MG63 (cell line): ENCODE measurements at regions not wholly inside any gene's neighbourhood (a gene's known extent, or its start where the extent isn't known, plus 50 kb on each side); places are given as distances from the start of the nearest gene placed in this dataset.

Experiments used
- DNase-seq: peaks from one replicate; pipeline ENCODE4 v3.0.0-alpha.2; 2020
- H3K27me3 ChIP-seq: fragments of 250-450 bp; sonication (Bioruptor Pico); 2 replicates; pipeline ENCODE4 v1.5.1; 2020; ENCODE audit warnings: mild to moderate bottlenecking, moderate library complexity
- H3K36me3 ChIP-seq: fragments of 250-450 bp; sonication (Bioruptor Pico); 2 replicates; pipeline ENCODE4 v1.5.1; 2020; ENCODE audit warnings: mild to moderate bottlenecking, moderate library complexity
- H3K4me3 ChIP-seq: fragments of 250-450 bp; sonication (Bioruptor Pico); 2 replicates; pipeline ENCODE4 v1.5.1; 2020; ENCODE audit warnings: mild to moderate bottlenecking, moderate library complexity
- H3K9me3 ChIP-seq: fragments of 250-450 bp; sonication (Bioruptor Pico); 2 replicates; pipeline ENCODE4 v1.5.1; 2020; ENCODE audit warnings: mild to moderate bottlenecking, moderate library complexity

GRCh38 chr12:58298803-58299202 lies 357.4 kb downstream of the ATP23 start:
- no peak for DNase-seq
- Histone ChIP-seq H3K9me3 (no peaks in the 10 kb centered on the region), H3K27me3 (no peaks in the 10 kb centered on the region), H3K4me3 (no peak overlapping the region), H3K36me3 (no peaks in the 10 kb centered on the region)

- no peak for DNase-seq
- Histone ChIP-seq H3K4me3 (no peak overlapping the region), H3K36me3 (no peaks in the 10 kb centered on the region), H3K27me3 (no peaks in the 10 kb centered on the region), H3K9me3 (no peaks in the 10 kb centered on the region)
These were observed 358.0 kb downstream of the ATP23 start for GRCh38 chr12:58299371-58299770.

- no peak for DNase-seq
- Histone ChIP-seq H3K4me3 (no peak overlapping the region), H3K27me3 (no peaks in the 10 kb centered on the region), H3K9me3 (no peaks in the 10 kb centered on the region), H3K36me3 (no peaks in the 10 kb centered on the region)
These were observed 359.8 kb downstream of the ATP23 start for GRCh38 chr12:58301038-58301729.

- no peak overlapping the region for H3K4me3 ChIP-seq
- H3K36me3 ChIP-seq = no peaks in the 10 kb centered on the region
- H3K9me3 ChIP-seq = 0 out of 2 replicates have a peak, but pooled peaks cover 5% of the 10 kb centered on the region
- H3K27me3 ChIP-seq = no peaks in the 10 kb centered on the region
- no peak for DNase-seq
These were observed 360.4 kb downstream of the ATP23 start for GRCh38 chr12:58301730-58302122.

- H3K27me3 ChIP-seq = no peaks in the 10 kb centered on the region
- DNase-seq = no peak
- H3K36me3 ChIP-seq = no peaks in the 10 kb centered on the region
- no peak overlapping the region for H3K4me3 ChIP-seq
- H3K9me3 ChIP-seq = peaks cover 12% of the 10 kb centered on the region
These were observed 361.2 kb downstream of the ATP23 start for GRCh38 chr12:58302487-58303011.

GRCh38 chr12:58306266-58307000 lies 365.1 kb downstream of the ATP23 start:
- Histone ChIP-seq H3K4me3 (no peak overlapping the region), H3K36me3 (no peaks in the 10 kb centered on the region), H3K9me3 (peaks cover 24% of the 10 kb centered on the region), H3K27me3 (no peaks in the 10 kb centered on the region)
- DNase-seq = no peak

- Histone ChIP-seq H3K9me3 (peaks cover 29% of the 10 kb centered on the region), H3K27me3 (no peaks in the 10 kb centered on the region), H3K36me3 (no peaks in the 10 kb centered on the region), H3K4me3 (no peak overlapping the region)
- DNase-seq = no peak
These were observed 368.4 kb downstream of the ATP23 start for GRCh38 chr12:58309806-58310205.

- Histone ChIP-seq H3K27me3 (no peaks in the 10 kb centered on the region), H3K9me3 (peaks cover 29% of the 10 kb centered on the region), H3K36me3 (no peaks in the 10 kb centered on the region), H3K4me3 (no peak overlapping the region)
- no peak for DNase-seq
These were observed 369.0 kb downstream of the ATP23 start for GRCh38 chr12:58310368-58310767.

GRCh38 chr12:58310809-58311622 lies 369.6 kb downstream of the ATP23 start:
- no peaks in the 10 kb centered on the region for H3K27me3 ChIP-seq
- H3K36me3 ChIP-seq = no peaks in the 10 kb centered on the region
- peak; percentile 49 for DNase-seq
- no peak overlapping the region for H3K4me3 ChIP-seq
- H3K9me3 ChIP-seq = peaks cover 29% of the 10 kb centered on the region

GRCh38 chr12:58313091-58313855 lies 371.9 kb downstream of the ATP23 start:
- H3K4me3 ChIP-seq = no peak overlapping the region

GRCh38 chr12:58314610-58315009 lies 373.2 kb downstream of the ATP23 start:
- H3K9me3 ChIP-seq = peaks cover 8% of the 10 kb centered on the region
- no peaks in the 10 kb centered on the region for H3K36me3 ChIP-seq
- H3K4me3 ChIP-seq = no peak overlapping the region
- H3K27me3 ChIP-seq = no peaks in the 10 kb centered on the region
- no peak for DNase-seq

More at GRCh38 chr12:58313091-58313855, 371.9 kb downstream of the ATP23 start:
- DNase-seq = peak; percentile 7
- Histone ChIP-seq H3K36me3 (no peaks in the 10 kb centered on the region), H3K27me3 (no peaks in the 10 kb centered on the region), H3K9me3 (peaks cover 12% of the 10 kb centered on the region)

- Histone ChIP-seq H3K27me3 (no peaks in the 10 kb centered on the region), H3K9me3 (peaks cover 5% of the 10 kb centered on the region), H3K4me3 (no peak overlapping the region), H3K36me3 (no peaks in the 10 kb centered on the region)
- DNase-seq = no peak
These were observed 375.6 kb downstream of the ATP23 start for GRCh38 chr12:58316926-58317325.

- Histone ChIP-seq H3K36me3 (no peaks in the 10 kb centered on the region), H3K27me3 (no peaks in the 10 kb centered on the region), H3K9me3 (no peaks in the 10 kb centered on the region), H3K4me3 (no peak overlapping the region)
- no peak for DNase-seq
These were observed 380.0 kb downstream of the ATP23 start for GRCh38 chr12:58321414-58321813.

- Histone ChIP-seq H3K36me3 (no peaks in the 10 kb centered on the region), H3K4me3 (no peak overlapping the region), H3K9me3 (no peaks in the 10 kb centered on the region), H3K27me3 (no peaks in the 10 kb centered on the region)
- DNase-seq = no peak
These were observed 382.3 kb downstream of the ATP23 start for GRCh38 chr12:58323676-58324075.

- no peaks in the 10 kb centered on the region for H3K36me3 ChIP-seq
- H3K9me3 ChIP-seq = no peaks in the 10 kb centered on the region
- H3K27me3 ChIP-seq = no peaks in the 10 kb centered on the region
- no peak overlapping the region for H3K4me3 ChIP-seq
- DNase-seq = no peak
These were observed 384.2 kb downstream of the ATP23 start for GRCh38 chr12:58325561-58325960.

GRCh38 chr12:58326534-58326933 lies 385.2 kb downstream of the ATP23 start:
- Histone ChIP-seq H3K4me3 (no peak overlapping the region), H3K9me3 (no peaks in the 10 kb centered on the region), H3K36me3 (no peaks in the 10 kb centered on the region), H3K27me3 (no peaks in the 10 kb centered on the region)
- DNase-seq = no peak
